ENCODE measurements at regions not wholly inside any gene's neighbourhood (a gene's known extent, or its start where the extent isn't known, plus 50 kb on each side); places are given as distances from the start of the nearest gene placed in this dataset.

DNA sequence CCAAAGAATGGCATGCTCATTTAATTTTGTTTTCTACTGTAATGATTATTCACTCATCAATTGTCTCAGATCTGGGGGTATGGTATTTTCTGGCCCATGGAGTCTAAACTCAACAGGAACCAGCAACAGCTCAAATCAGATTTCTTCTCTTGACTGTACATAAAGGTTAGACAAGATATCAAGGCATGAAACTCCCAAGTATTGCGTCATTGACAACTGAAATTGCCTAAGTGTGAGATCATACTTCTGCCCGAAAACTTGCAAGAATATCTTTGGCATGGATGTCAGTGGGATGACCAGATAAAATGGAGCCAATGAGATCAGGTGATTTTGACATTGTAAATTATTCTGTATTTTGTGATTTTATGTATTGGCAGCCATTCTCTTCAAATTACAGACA is 141.7 kb upstream of the STK32A start:
- TF ChIP-seq GATA2 (IDR thresholded peaks at IDR 0.05; ENCODE audit: low read depth, low read length), result no peak
- TF ChIP-seq GATA3 (IDR thresholded peaks at IDR 0.05; ENCODE audit: low read depth, low read length), result no peak

Measured in SH-SY5Y (cell line).